GM12875 (cell line): ENCODE measurements at regions not wholly inside any gene's neighbourhood (a gene's known extent, or its start where the extent isn't known, plus 50 kb on each side); places are given as distances from the start of the nearest gene placed in this dataset.

ENCODE experiments used
- H3K4me3 ChIP-seq: one replicate; pipeline ENCODE4 v1.5.1; 2011; ENCODE audit warnings: low read depth, low read length, control low read depth
- TF ChIP-seq, protein P1 (sequence below): IDR thresholded peaks from 2 replicates; pipeline ENCODE4 v1.5.1; 2011; ENCODE audit warnings: low read depth, mild to moderate bottlenecking, control low read depth, inconsistent platforms, low read length, moderate library complexity, borderline replicate concordance; ENCODE audit not compliant: insufficient read depth

DNA sequence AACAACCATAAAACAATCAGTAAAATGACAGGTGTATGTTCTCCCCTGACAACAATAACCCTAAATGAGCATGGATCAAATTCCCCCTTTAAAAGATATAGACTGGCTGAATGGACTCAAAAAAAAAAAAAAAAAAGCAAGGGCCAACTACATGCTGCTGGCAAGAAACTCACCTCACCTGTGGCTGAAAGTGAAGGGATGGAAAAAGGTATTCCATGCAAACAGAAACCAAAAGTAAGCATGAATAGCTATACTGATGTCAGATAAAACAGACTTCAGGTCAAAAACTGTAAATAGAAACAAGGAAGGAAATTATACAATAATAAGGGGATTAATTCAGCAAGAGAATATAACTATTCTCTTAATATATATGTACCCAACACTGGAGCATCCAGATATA, 54.2 kb upstream of the SSBP2 start:
- TF ChIP-seq, protein P1, sequence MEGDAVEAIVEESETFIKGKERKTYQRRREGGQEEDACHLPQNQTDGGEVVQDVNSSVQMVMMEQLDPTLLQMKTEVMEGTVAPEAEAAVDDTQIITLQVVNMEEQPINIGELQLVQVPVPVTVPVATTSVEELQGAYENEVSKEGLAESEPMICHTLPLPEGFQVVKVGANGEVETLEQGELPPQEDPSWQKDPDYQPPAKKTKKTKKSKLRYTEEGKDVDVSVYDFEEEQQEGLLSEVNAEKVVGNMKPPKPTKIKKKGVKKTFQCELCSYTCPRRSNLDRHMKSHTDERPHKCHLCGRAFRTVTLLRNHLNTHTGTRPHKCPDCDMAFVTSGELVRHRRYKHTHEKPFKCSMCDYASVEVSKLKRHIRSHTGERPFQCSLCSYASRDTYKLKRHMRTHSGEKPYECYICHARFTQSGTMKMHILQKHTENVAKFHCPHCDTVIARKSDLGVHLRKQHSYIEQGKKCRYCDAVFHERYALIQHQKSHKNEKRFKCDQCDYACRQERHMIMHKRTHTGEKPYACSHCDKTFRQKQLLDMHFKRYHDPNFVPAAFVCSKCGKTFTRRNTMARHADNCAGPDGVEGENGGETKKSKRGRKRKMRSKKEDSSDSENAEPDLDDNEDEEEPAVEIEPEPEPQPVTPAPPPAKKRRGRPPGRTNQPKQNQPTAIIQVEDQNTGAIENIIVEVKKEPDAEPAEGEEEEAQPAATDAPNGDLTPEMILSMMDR, result no peak
- H3K4me3 ChIP-seq, result no peak overlapping the region

DNA sequence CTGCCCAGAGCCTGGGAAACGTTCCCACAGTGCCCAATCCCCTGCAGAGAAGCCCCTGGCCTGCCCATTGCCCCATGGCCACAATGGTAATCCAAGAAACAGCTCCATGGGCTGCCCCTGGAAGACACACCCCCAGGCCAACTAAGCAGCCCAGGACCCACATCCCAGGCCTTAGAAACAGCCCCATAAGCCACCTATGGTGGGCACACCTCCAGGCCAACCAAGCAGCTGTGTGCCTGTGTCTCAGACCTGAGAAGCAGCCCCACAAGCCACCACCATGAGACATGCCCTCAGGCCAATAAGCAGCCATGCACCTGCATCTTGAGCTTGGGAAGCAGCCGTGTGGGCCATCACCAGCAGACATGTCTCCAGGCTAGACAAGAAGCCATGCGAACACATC, 52.9 kb upstream of the SSBP2 start:
- no peak overlapping the region for H3K4me3 ChIP-seq
- TF ChIP-seq, protein P1, result no peak

DNA sequence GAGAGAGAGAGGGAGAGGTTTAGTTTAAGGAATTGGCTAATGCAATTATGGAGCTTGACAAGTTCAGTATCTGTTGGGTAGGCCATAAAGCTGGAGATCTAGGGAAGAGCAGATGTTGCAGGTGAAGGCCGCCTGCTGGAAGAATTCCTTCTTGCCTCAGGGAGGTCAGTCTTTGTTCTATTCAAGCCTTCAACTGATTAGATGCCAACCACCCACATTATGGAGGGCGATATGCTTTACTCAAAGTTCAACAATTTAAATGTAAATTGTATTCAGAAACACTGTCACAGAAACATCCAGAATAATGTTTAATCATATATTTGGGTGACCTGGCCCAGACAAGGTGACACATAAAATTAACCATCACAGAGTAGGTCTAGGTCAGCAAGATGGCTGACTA, 51.7 kb upstream of the SSBP2 start:
- no peak overlapping the region for H3K4me3 ChIP-seq
- TF ChIP-seq, protein P1, result no peak

DNA sequence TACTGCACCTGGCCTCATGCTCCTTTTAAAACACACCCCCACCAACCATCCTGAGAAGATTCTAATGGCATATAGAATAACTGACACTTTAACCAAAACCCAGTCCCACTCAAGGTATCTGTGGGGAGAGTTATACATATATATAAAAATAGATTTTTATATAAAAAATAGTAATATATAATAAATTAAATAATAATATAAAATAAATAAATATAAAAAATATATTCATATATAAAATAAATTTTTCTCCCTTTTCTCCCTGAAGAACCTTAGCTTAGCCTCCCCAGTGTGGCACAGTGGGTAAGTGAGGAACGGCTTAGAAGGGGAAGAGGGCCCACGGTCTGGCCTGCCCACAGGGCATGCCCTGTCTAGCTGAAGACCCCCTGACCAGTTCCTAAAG, 51.1 kb upstream of the SSBP2 start:
- H3K4me3 ChIP-seq, result no peak overlapping the region
- TF ChIP-seq, protein P1, result no peak

DNA sequence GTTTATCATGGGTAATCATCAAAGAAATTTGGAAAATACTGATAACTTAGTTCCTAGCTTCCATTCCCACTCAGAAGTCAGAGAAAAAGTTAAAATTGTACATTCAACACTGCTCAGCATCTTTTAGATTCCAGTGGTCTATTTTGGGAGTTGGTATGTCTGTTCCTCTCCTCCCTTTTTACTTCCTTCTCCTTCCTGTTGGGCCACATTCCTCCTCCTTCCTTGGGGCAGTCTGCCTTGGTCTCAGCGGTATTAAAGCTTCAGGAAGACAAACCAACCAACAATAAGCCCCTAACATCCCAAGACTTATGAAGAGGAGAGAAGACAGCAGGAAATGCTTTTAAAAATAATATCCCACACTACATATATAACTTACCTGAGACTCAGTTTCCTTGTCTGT, 49.9 kb upstream of the SSBP2 start:
- TF ChIP-seq, protein P1, result no peak
- H3K4me3 ChIP-seq, result no peak overlapping the region
